K562 (cell line): ENCODE measurements at regions not wholly inside any gene's neighbourhood (a gene's known extent, or its start where the extent isn't known, plus 50 kb on each side); places are given as distances from the start of the nearest gene placed in this dataset.

Experiments used
- ATF7 ChIP-seq: fragments of 450-650 bp; IDR thresholded peaks from 2 replicates; pipeline ENCODE4 v1.7.1; 2014; ENCODE audit warnings: mild to moderate bottlenecking, moderate library complexity
- CEBPZ ChIP-seq: fragments of 150-350 bp; IDR thresholded peaks from 2 replicates; pipeline ENCODE4 v1.6.1; 2014; ENCODE audit warnings: low read depth, mild to moderate bottlenecking, low read length, borderline replicate concordance
- ELK3 ChIP-seq: fragments of 450-650 bp; formaldehyde crosslinking; IDR thresholded peaks from 2 replicates; pipeline ENCODE4 v1.4.0; 2020; ENCODE audit warnings: mild to moderate bottlenecking
- MCM3 ChIP-seq: fragments of 450-650 bp; IDR thresholded peaks from 2 replicates; pipeline ENCODE4 v1.6.1; 2016
- MYBL2 ChIP-seq, 2 experiments: fragments of 450-650 bp in 1 of 2; sonication (generic) in 1 of 2; formaldehyde crosslinking in 1 of 2; IDR thresholded peaks; 2 replicates each; pipeline versions ENCODE4 v1.6.1 to v1.8.1; 2017 to 2022; ENCODE audit warnings: borderline replicate concordance in 1 of 2, inconsistent platforms in 1 of 2, low read depth in 1 of 2, mild to moderate bottlenecking in 1 of 2, missing genetic modification reagents in 1 of 2, moderate library complexity in 1 of 2
- NFIC ChIP-seq: fragments of 450-650 bp; IDR thresholded peaks from 2 replicates; pipeline ENCODE4 v1.6.1; 2017; ENCODE audit warnings: mild to moderate bottlenecking, inconsistent platforms
- POLR2A ChIP-seq: fragments of 450-650 bp; conservative IDR thresholded peaks from 2 replicates; pipeline ENCODE4 v1.6.1; 2016
- PRDM10 ChIP-seq: fragments of 450-650 bp; IDR thresholded peaks from 2 replicates; pipeline ENCODE4 v1.6.1; 2018; ENCODE audit not compliant: partially characterized antibody
- RCOR1 ChIP-seq, 2 experiments: IDR thresholded peaks; 2 replicates each; pipeline ENCODE4 v1.6.1; 2012; ENCODE audit warnings: low read depth in 2 of 2, low read length in 2 of 2, borderline replicate concordance in 1 of 2, improper control_type of control experiment in 1 of 2
- SFPQ ChIP-seq: fragments of 200-400 bp; formaldehyde crosslinking; IDR thresholded peaks from 2 replicates; pipeline ENCODE4 v1.6.1; 2017; ENCODE audit warnings: mild to moderate bottlenecking, low read depth, low read length, moderate library complexity
- SIN3A ChIP-seq, 2 experiments: fragments of 150-350 bp in 1 of 2; IDR thresholded peaks; 2 replicates each; pipeline ENCODE4 v1.6.1; 2011 to 2016; ENCODE audit warnings: borderline replicate concordance in 2 of 2, low read depth in 2 of 2, low read length in 2 of 2, mild to moderate bottlenecking in 2 of 2, moderate library complexity in 2 of 2; ENCODE audit not compliant: control insufficient read depth in 1 of 2
- STAG1 ChIP-seq: sonication (generic); formaldehyde crosslinking; IDR thresholded peaks from 2 replicates; pipeline ENCODE4 v1.5.0; 2020; ENCODE audit warnings: missing genetic modification reagents, borderline replicate concordance
- ZNF23 ChIP-seq: fragments of 250-450 bp; sonication (Bioruptor Pico); IDR thresholded peaks from 2 replicates; pipeline ENCODE4 v1.4.0; 2020; ENCODE audit warnings: mild to moderate bottlenecking
- ZNF263 ChIP-seq: sonication (generic); formaldehyde crosslinking; IDR thresholded peaks from 2 replicates; pipeline ENCODE4 v1.8.0; 2022; ENCODE audit warnings: mild to moderate bottlenecking, missing genetic modification reagents, borderline replicate concordance
- ZNF766 ChIP-seq: fragments of 200-800 bp; sonication (Bioruptor generic); conservative IDR thresholded peaks from 2 replicates; pipeline ENCODE4 v1.6.1; 2016; ENCODE audit warnings: missing genetic modification characterization, missing compliant biosample characterization

GRCh38 chr9:94030318-94031179, 53.7 kb upstream of the PTPDC1 start (continued):
- TF ChIP-seq STAG1 (0 out of 2 replicates have a peak, but pooled peaks have one; percentile 33), SIN3A (IDR thresholded peaks at IDR 0.05; ENCODE audit: borderline replicate concordance in 2 of 2, control insufficient read depth in 1 of 2, low read depth in 2 of 2, low read length in 2 of 2) (no peak; a peak in 1 of 4 replicates), CEBPZ (no peak), MCM3 (no peak), MYBL2 (IDR thresholded peaks at IDR 0.05; ENCODE audit: low read depth) (no peak), MYBL2 (CRISPR knock-in tag; IDR thresholded peaks at IDR 0.05; ENCODE audit: borderline replicate concordance) (no peak), PRDM10 (no peak), NFIC (peak; percentile 63; the same call in 1 of the 2 replicates), ZNF766 (CRISPR knock-in tag) (no peak; the same call in 1 of the 2 replicates), SFPQ (no peak), ELK3 (no peak), ZNF23 (CRISPR knock-in tag) (no peak), POLR2A (peak; percentile 94), ATF7 (peak; percentile 65; the same call in 1 of the 2 replicates), ZNF263 (CRISPR knock-in tag) (peak; percentile 90), RCOR1 (IDR thresholded peaks at IDR 0.05; ENCODE audit: borderline replicate concordance in 1 of 2, low read depth in 2 of 2, low read length in 2 of 2) (no peak)
